GM18867 (cell line): ENCODE measurements at regions not wholly inside any gene's neighbourhood (a gene's known extent, or its start where the extent isn't known, plus 50 kb on each side); places are given as distances from the start of the nearest gene placed in this dataset.
A peak's percentile ranks its signal among the peaks of the same experiment; 100 is the strongest.
"Not testable (repeated sequence)": the region's sequence is repeated elsewhere in the genome, so short reads cannot be mapped to it uniquely, and the experiment has no call there.

Experiments used
- ATAC-seq: cut with Tn5 transposase; IDR thresholded peaks from one replicate; pipeline ENCODE4 v1.9.1; 2021; ENCODE audit warnings: mild to moderate bottlenecking, moderate library complexity; ENCODE audit not compliant: unreplicated experiment

- no peak for ATAC-seq
Observed at GRCh38 chr3:64392001-64392400, 166.7 kb upstream of the PRICKLE2 start.

DNA sequence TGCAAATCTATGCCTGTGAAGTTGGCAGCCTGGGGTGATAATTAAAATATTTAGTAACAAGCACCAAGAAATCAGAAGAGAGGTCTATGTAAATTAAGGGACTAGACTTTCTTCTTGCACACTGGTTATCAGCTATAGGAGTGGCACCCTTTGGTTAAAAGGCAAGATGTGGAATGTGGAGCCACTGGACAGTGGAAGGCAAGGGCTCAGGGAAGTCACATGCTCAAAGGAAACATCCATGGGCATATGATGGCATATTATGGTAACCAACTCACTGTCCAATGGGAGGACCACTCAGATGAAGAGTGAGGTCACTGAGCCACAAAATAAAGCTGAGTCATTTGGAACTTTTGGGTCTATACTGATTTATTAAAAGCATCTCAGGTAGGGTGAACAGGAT lies 165.6 kb upstream of the PRICKLE2 start:
- ATAC-seq = no peak

- ATAC-seq = no peak
Observed at GRCh38 chr3:64388886-64389285, 163.6 kb upstream of the PRICKLE2 start.

DNA sequence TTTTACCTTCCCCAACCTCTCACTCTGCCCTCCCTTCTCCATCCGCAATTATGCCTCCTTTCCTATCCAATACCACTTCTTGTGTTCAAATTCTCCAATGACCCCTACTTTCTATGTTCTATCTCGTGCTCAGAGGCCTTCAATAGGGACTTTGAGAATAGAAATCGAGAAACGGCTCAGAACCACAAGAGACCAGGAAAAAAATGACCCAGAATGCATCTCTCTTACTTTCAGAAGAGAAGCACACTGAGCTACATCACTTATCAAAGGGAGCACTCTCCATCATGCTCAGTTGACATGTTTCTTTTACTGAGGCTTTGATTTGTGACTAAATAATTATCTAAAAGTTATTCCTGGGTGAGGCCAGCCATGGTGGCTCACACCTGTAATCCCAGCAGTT lies 162.4 kb upstream of the PRICKLE2 start:
- no peak for ATAC-seq

GRCh38 chr3:64385277-64385676 lies 160.0 kb upstream of the PRICKLE2 start:
- no peak for ATAC-seq

- no peak for ATAC-seq
Observed at GRCh38 chr3:64384561-64384960, 159.3 kb upstream of the PRICKLE2 start.

GRCh38 chr3:64382153-64382552 lies 156.9 kb upstream of the PRICKLE2 start:
- no peak for ATAC-seq

DNA sequence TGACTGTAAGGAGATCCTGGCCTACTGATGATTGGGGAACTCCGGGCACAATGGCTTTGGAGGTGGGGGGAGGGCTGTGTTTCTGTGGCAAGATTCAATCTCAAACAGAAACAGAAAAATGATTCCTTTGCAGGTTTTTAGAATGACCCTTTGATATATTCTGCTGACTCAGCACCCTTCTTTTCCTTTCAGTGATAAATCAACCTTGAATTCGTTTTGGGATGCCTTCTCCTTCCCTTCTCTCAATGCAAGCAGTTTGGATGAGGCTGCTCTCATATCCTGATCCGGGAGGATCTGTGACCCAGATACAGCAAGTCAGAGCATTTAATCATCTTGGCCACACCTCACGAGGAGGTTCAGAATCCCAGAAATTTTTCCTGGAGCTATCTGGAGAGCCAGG lies 156.1 kb upstream of the PRICKLE2 start:
- no peak for ATAC-seq

DNA sequence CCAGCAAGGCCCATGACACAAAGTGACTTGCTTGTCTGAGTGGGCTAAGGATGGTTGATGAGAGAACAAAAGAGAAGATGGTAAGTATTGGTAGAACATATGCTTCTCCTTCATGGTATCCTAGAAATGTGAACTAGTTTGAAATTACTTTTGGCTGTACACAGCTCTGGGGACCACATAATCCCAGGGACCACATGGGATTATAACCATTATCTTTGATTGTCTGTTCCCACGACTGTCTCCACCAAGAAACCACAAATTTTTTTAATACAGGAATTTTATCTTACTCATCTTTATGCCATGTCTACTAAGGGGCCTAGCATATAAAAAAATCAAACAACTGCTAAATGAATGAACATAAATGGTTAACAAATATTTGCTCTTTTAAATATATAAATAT lies 155.3 kb upstream of the PRICKLE2 start:
- ATAC-seq = no peak

GRCh38 chr3:64379221-64379620 lies 154.0 kb upstream of the PRICKLE2 start:
- ATAC-seq = no peak

DNA sequence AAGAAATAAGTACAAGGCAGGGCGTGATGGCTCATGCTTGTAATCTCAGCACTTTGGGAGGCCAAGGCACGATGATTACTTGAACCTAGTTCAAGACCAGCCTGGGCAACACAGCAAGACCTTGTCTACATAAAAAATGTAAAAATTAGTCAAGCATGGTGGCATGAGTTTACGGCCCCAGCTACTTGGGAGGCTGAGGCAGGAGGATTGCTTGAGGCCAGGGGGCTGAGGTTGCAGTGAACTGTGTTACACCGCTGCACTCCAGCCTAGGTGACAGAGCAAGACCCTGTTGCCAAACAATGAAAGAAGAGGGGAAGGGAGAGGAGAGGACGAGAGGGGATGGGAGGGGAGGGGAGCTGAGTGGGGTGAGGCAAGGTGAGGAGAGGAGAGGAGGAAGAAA lies 152.7 kb upstream of the PRICKLE2 start:
- no peak for ATAC-seq

DNA sequence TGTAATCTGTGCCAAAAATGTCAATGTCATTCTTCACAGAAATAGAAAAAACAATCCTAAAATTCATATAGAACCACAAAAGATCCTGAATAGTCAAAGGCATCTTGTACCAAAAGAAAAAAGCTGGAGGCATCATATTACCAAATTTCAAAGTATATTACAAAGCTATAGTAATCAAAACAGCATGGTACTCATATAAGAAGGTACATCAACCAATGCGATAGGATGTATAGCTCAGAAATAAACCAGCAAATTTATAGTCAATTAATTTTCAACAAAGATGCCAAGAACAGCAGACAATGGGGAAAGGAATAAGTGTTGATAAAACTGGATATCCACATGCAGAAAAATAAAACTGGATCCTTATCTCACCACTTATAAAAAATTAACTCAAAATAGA lies 150.5 kb upstream of the PRICKLE2 start:
- ATAC-seq = no peak

GRCh38 chr3:64369390-64369789 lies 144.1 kb upstream of the PRICKLE2 start:
- no peak for ATAC-seq

GRCh38 chr3:64368257-64369020 lies 143.2 kb upstream of the PRICKLE2 start:
- ATAC-seq = peak; percentile 49

DNA sequence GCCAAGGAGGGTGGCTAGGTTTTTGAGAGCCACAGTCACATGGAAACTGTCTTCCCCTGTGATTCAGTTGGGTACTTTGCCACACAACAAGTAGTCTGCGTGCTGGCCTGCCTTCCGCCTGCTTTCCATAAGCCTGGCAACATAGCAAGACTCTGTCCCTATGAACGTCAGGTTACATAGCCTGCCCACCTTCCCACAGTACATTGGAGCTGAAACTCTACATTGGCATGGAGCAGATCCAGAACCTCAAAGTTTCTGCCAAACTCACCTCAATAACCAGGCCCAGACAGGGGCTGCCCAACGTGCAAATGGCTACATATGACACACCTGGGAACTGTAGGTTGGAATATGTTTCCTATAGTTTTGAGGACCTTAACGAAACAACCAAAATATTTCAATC lies 140.6 kb upstream of the PRICKLE2 start:
- no peak for ATAC-seq

DNA sequence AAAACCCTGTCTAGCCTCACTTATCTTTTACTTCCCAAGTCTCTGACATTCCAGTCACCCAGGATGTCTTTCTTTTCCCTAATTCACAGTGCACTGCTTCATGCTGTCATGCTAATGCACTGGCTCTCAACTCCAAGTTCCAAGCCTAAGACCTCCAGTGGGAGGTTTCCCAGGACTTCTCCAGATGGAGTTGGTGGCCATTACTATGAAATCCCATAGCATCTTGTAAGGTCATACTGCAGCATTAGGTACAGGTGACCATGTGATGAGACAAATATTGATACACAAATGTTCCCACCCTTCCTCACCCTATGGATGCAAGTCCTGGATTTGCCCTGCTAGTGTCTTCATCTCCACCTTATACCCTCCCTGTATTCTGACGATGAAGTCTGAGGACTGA lies 138.6 kb upstream of the PRICKLE2 start:
- ATAC-seq = no peak

- ATAC-seq = no peak
Observed at GRCh38 chr3:64361962-64362735, 136.9 kb upstream of the PRICKLE2 start.

DNA sequence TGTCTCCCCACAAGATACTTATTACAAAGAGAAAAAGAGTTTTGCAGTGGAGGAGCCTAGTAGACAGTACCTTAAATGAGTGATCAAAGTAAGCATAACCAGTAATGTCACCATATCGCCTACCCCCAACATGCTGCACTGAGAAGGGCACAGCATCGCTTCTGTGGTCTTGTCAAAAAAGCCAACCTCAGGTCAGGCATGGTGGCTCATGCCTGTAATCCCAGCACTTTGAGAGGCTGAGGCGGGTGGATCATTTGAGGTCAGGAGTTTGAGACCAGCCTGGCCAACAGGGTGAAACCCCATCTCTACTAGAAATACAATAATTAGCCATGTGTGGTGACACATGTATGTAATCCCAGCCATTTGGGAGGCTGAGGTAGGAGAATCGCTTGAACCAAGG lies 135.8 kb upstream of the PRICKLE2 start:
- not testable (repeated sequence) for ATAC-seq

- no peak for ATAC-seq
Observed at GRCh38 chr3:64360280-64360679, 135.0 kb upstream of the PRICKLE2 start.

DNA sequence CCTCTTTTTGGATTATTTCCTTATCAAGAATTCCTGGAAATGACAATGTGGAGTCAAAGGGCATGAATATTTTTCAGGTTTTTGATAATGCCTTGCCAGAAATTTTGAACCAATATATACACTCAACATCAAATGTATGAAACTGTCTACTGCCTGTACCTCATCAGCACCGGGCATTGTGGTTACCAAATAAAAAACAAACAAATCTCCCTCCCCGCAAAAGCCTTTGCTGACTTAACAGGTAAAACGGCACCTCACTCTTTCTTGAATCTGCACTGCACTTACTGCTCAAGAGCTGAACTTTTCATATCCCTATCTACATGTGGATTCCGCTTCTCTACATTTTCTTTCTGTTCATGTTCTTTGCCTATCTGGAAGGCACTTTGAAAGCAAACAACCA lies 134.5 kb upstream of the PRICKLE2 start:
- no peak for ATAC-seq

- ATAC-seq = no peak
Observed at GRCh38 chr3:64358853-64359252, 133.6 kb upstream of the PRICKLE2 start.

GRCh38 chr3:64358176-64358575 lies 132.9 kb upstream of the PRICKLE2 start:
- ATAC-seq = no peak
